ENCODE measurements at regions not wholly inside any gene's neighbourhood (a gene's known extent, or its start where the extent isn't known, plus 50 kb on each side); places are given as distances from the start of the nearest gene placed in this dataset.

DNA sequence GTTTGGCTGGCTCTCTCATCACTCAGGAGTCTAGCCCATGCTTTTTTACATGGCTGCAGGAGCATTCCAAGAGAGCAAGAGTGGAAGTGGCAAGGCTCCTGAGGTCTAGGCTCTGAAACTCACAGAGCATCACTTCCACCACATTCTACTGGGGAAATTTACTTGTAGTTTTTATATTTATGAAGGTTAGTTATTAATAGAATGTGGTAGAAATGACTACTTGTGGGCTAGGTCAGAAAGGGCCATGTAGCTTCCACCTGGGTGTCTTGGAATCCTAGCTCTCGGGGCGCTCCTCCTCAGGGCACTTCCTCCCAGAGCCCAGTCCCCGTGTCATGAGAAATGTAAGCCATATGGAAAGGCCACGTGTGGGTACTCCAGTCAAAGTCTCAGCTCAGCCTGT is 127.0 kb upstream of the CASK start:
- TF ChIP-seq, protein P1, sequence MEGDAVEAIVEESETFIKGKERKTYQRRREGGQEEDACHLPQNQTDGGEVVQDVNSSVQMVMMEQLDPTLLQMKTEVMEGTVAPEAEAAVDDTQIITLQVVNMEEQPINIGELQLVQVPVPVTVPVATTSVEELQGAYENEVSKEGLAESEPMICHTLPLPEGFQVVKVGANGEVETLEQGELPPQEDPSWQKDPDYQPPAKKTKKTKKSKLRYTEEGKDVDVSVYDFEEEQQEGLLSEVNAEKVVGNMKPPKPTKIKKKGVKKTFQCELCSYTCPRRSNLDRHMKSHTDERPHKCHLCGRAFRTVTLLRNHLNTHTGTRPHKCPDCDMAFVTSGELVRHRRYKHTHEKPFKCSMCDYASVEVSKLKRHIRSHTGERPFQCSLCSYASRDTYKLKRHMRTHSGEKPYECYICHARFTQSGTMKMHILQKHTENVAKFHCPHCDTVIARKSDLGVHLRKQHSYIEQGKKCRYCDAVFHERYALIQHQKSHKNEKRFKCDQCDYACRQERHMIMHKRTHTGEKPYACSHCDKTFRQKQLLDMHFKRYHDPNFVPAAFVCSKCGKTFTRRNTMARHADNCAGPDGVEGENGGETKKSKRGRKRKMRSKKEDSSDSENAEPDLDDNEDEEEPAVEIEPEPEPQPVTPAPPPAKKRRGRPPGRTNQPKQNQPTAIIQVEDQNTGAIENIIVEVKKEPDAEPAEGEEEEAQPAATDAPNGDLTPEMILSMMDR (IDR thresholded peaks at IDR 0.05), result no peak
- no peak for TF ChIP-seq POLR2A (IDR thresholded peaks at IDR 0.05)
